Transverse colon (tissue), 4 donors: ENCODE measurements at regions not wholly inside any gene's neighbourhood (a gene's known extent, or its start where the extent isn't known, plus 50 kb on each side); places are given as distances from the start of the nearest gene placed in this dataset.

ENCODE experiments used
- EP300 ChIP-seq: sonication (generic); formaldehyde crosslinking; IDR thresholded peaks from one replicate; pipeline ENCODE4 v1.6.1; 2017; ENCODE audit warnings: antibody characterized with exemption, low read depth
- POLR2A ChIP-seq: fragments of 450-650 bp; IDR thresholded peaks from one replicate; pipeline ENCODE4 v1.6.1; 2016; ENCODE audit warnings: antibody characterized with exemption, mild to moderate bottlenecking, moderate library complexity
- POLR2AphosphoS5 ChIP-seq, 3 donors: sonication (generic); formaldehyde crosslinking; IDR thresholded peaks; one replicate each; pipeline ENCODE4 v1.6.1; 2016; ENCODE audit warnings: antibody characterized with exemption in 3 of 3
- TF ChIP-seq, protein P1 (sequence below), 5 experiments: fragments of 200-600 bp in 3 of 5; fragments of 450-650 bp in 2 of 5; sonication (generic) in 3 of 5; IDR thresholded peaks; 1 replicate in 2 of 5; 2 replicates in 3 of 5; pipeline ENCODE4 v1.5.1; 2016 to 2017; ENCODE audit warnings: antibody characterized with exemption in 5 of 5, inconsistent platforms in 3 of 5, mild to moderate bottlenecking in 2 of 5, moderate library complexity in 1 of 5

DNA sequence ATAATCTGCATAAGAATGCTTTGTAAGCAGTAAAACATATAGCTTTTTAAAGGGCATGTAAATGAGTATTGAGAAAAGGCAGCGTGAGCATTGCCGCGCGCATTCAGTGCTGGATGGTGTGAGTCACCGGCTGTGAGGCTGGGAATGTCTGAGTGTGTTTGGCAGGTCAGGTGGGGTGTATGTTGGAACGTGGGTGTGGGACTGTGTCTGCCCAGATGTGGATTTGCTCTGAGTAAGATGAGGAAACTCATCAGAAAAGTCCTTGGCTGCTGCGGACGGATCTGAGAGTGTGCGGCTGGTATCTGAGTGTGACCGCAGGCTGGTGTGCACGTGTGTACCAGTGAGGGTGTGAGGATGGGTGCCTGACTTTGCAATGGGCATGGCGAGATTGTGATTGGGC is 66.2 kb upstream of the NECTIN1 start:
- TF ChIP-seq, protein P1, sequence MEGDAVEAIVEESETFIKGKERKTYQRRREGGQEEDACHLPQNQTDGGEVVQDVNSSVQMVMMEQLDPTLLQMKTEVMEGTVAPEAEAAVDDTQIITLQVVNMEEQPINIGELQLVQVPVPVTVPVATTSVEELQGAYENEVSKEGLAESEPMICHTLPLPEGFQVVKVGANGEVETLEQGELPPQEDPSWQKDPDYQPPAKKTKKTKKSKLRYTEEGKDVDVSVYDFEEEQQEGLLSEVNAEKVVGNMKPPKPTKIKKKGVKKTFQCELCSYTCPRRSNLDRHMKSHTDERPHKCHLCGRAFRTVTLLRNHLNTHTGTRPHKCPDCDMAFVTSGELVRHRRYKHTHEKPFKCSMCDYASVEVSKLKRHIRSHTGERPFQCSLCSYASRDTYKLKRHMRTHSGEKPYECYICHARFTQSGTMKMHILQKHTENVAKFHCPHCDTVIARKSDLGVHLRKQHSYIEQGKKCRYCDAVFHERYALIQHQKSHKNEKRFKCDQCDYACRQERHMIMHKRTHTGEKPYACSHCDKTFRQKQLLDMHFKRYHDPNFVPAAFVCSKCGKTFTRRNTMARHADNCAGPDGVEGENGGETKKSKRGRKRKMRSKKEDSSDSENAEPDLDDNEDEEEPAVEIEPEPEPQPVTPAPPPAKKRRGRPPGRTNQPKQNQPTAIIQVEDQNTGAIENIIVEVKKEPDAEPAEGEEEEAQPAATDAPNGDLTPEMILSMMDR (IDR thresholded peaks at IDR 0.05), result no peak
- no peak for TF ChIP-seq POLR2AphosphoS5 (IDR thresholded peaks at IDR 0.05)
- no peak for TF ChIP-seq POLR2A
- TF ChIP-seq EP300, result no peak
